CD4-positive, CD25-positive, alpha-beta regulatory T cell (primary cell): ENCODE measurements at regions not wholly inside any gene's neighbourhood (a gene's known extent, or its start where the extent isn't known, plus 50 kb on each side); places are given as distances from the start of the nearest gene placed in this dataset.

ENCODE experiments used
- ATAC-seq, 2 donors: fragments of 150-1000 bp; cut with Tn5 transposase; one replicate each; pipeline ENCODE4 v1.10.0; 2021; ENCODE audit warnings: low read depth in 2 of 2, moderate number of reproducible peaks in 2 of 2, moderate library complexity in 1 of 2
- DNase-seq, 3 donors: peaks; one replicate each; pipeline versions ENCODE4 v3.0.0 to v3.0.0-alpha.2; 2012 to 2022; ENCODE audit warnings: mixed read lengths in 1 of 3
- H3K27ac ChIP-seq: one replicate; pipeline ENCODE4 v1.7.0; 2013; ENCODE audit warnings: mild to moderate bottlenecking, low read length; ENCODE audit not compliant: insufficient read depth, poor library complexity, severe bottlenecking
- H3K27me3 ChIP-seq: one replicate; pipeline ENCODE4 v1.7.0; 2013; ENCODE audit warnings: low read length; ENCODE audit not compliant: control insufficient read depth, insufficient read depth
- H3K36me3 ChIP-seq: one replicate; pipeline ENCODE4 v1.7.0; 2013; ENCODE audit warnings: mild to moderate bottlenecking, low read length, moderate library complexity; ENCODE audit not compliant: control insufficient read depth, insufficient read depth
- H3K4me1 ChIP-seq: 2 replicates; pipeline ENCODE4 v1.7.0; 2013; ENCODE audit warnings: mild to moderate bottlenecking, low read length; ENCODE audit not compliant: insufficient read depth, control insufficient read depth, poor library complexity, severe bottlenecking
- H3K4me3 ChIP-seq: one replicate; pipeline ENCODE4 v1.7.0; 2013; ENCODE audit warnings: low read depth, mild to moderate bottlenecking, low read length, moderate library complexity
- H3K9me3 ChIP-seq, 2 experiments: 1 replicate in 1 of 2; 2 replicates in 1 of 2; pipeline ENCODE4 v1.7.0; 2013; ENCODE audit warnings: low read length in 2 of 2, mild to moderate bottlenecking in 1 of 2, moderate library complexity in 1 of 2; ENCODE audit not compliant: control insufficient read depth in 2 of 2
- H3K27ac Mint-ChIP-seq, 3 donors: one replicate each; pipeline ENCODE4 v1.8.0; 2020 to 2022; ENCODE audit warnings: mild to moderate bottlenecking in 3 of 3, mixed read lengths in 3 of 3, moderate library complexity in 2 of 3
- H3K27me3 Mint-ChIP-seq: one replicate; pipeline ENCODE4 v1.8.0; 2022; ENCODE audit warnings: mild to moderate bottlenecking, mixed read lengths
- H3K36me3 Mint-ChIP-seq: one replicate; pipeline ENCODE4 v1.8.0; 2020; ENCODE audit warnings: mixed read lengths
- H3K4me1 Mint-ChIP-seq, 4 donors: one replicate each; pipeline ENCODE4 v1.8.0; 2020 to 2022; ENCODE audit warnings: mixed read lengths in 4 of 4, mild to moderate bottlenecking in 1 of 4
- H3K4me3 Mint-ChIP-seq, 4 donors: one replicate each; pipeline ENCODE4 v1.8.0; 2020 to 2022; ENCODE audit warnings: mild to moderate bottlenecking in 4 of 4, mixed read lengths in 4 of 4, moderate library complexity in 3 of 4
- H3K9me3 Mint-ChIP-seq, 7 donors: one replicate each; pipeline ENCODE4 v1.8.0; 2020 to 2022; ENCODE audit warnings: mixed read lengths in 7 of 7, mild to moderate bottlenecking in 3 of 7, moderate library complexity in 2 of 7

- Histone ChIP-seq H3K4me3 (no peak overlapping the region), H3K27ac (no peak overlapping the region), H3K36me3 (no peaks in the 10 kb centered on the region), H3K27me3 (peaks cover 9% of the 10 kb centered on the region), H3K9me3 (no peaks in the 10 kb centered on the region), H3K4me1 (no peaks in the 10 kb centered on the region)
- Mint-ChIP-seq H3K4me1 (no peaks in the 10 kb centered on the region), H3K27ac (no peak overlapping the region), H3K36me3 (no peaks in the 10 kb centered on the region), H3K9me3 (peaks cover 0 to 2% (median 0%) of the 10 kb centered on the region in 7 donors), H3K27me3 (peaks cover 21% of the 10 kb centered on the region), H3K4me3 (no peak overlapping the region)
- no peak for ATAC-seq
- DNase-seq: no peak
These were observed 72.2 kb upstream of the CRY1 start for GRCh38 chr12:107165581-107165980.

GRCh38 chr12:107167756-107168155 lies 74.4 kb upstream of the CRY1 start:
- H3K4me3 Mint-ChIP-seq: no peak overlapping the region
- H3K36me3 Mint-ChIP-seq: no peaks in the 10 kb centered on the region
- ATAC-seq: no peak
- no peaks in the 10 kb centered on the region for H3K36me3 ChIP-seq
- no peaks in the 10 kb centered on the region for H3K4me1 Mint-ChIP-seq
- H3K27me3 ChIP-seq: peaks cover 3% of the 10 kb centered on the region
- no peak for DNase-seq
- no peak overlapping the region for H3K4me3 ChIP-seq
- no peaks in the 10 kb centered on the region for H3K9me3 Mint-ChIP-seq
- H3K9me3 ChIP-seq: no peaks in the 10 kb centered on the region
- no peak overlapping the region for H3K27ac Mint-ChIP-seq
- H3K4me1 ChIP-seq: no peaks in the 10 kb centered on the region
- H3K27me3 Mint-ChIP-seq: peaks cover 7% of the 10 kb centered on the region
- H3K27ac ChIP-seq: no peak overlapping the region

DNA sequence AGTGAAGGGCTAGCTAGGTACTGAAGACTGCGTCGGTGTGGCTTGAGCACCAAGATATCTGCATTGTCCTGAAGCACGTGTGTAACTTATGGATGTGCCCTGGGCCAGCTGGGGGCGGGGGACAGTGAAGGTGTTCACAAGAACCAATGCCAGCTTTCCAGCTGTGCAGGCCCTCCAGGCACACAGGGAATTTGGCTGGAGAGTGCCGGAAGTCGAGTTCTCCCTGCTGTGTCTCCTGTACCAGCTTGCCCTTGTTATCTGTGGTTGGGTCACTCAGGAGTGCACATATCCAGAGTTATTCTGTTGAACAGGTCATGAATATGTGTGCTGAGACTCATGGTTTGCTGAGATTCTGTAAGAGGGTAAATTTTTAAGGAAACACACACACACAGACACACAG lies 75.9 kb upstream of the CRY1 start:
- Mint-ChIP-seq H3K4me3 (no peak overlapping the region), H3K4me1 (no peaks in the 10 kb centered on the region), H3K27ac (no peak overlapping the region), H3K27me3 (peaks cover 7% of the 10 kb centered on the region), H3K9me3 (no peaks in the 10 kb centered on the region), H3K36me3 (no peaks in the 10 kb centered on the region)
- Histone ChIP-seq H3K9me3 (no peaks in the 10 kb centered on the region), H3K27ac (no peak overlapping the region), H3K27me3 (no peaks in the 10 kb centered on the region), H3K4me3 (no peak overlapping the region), H3K36me3 (no peaks in the 10 kb centered on the region), H3K4me1 (no peaks in the 10 kb centered on the region)
- ATAC-seq: no peak
- DNase-seq: no peak

DNA sequence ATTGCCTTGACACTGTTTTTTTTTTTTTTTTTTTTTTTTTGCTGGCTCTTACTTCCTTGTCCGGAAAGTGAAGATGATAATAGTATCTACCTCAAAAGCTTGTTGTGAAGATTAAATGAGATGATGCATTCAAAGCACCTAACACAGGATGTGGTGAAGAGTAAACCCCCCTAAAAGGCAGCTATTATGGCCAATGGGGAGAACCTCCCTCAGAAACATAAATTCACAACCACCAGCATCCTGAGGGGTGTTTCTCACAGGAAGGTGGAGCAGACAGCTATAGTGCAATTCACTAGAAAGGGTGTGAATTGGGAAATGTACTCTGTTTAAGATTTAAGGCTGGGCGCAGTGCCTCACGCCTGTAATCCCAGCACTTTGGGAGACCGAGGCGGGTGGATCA lies 85.4 kb upstream of the CRY1 start:
- no peaks in the 10 kb centered on the region for H3K36me3 Mint-ChIP-seq
- peaks cover 11% of the 10 kb centered on the region for H3K27me3 Mint-ChIP-seq
- H3K9me3 ChIP-seq: no peaks in the 10 kb centered on the region
- H3K4me1 Mint-ChIP-seq: peaks cover 0 to 8% (median 0%) of the 10 kb centered on the region in 4 donors
- DNase-seq: peak in 2 of 3 donors; percentile 3 to 35
- no peak overlapping the region for H3K4me3 ChIP-seq
- H3K4me3 Mint-ChIP-seq: no peak overlapping the region
- H3K27ac ChIP-seq: no peak overlapping the region
- H3K36me3 ChIP-seq: no peaks in the 10 kb centered on the region
- no peak overlapping the region for H3K27ac Mint-ChIP-seq
- H3K4me1 ChIP-seq: no peaks in the 10 kb centered on the region
- peak; percentile 20 to 62 for ATAC-seq
- peaks cover 0 to 4% (median 0%) of the 10 kb centered on the region in 7 donors for H3K9me3 Mint-ChIP-seq
- peaks cover 4% of the 10 kb centered on the region for H3K27me3 ChIP-seq

GRCh38 chr12:107179871-107180270 lies 86.5 kb upstream of the CRY1 start:
- ATAC-seq: no peak
- Mint-ChIP-seq H3K4me1 (peaks cover 0 to 8% (median 0%) of the 10 kb centered on the region in 4 donors), H3K27me3 (peaks cover 21% of the 10 kb centered on the region), H3K36me3 (no peaks in the 10 kb centered on the region), H3K9me3 (peaks cover 0 to 6% (median 1%) of the 10 kb centered on the region in 7 donors), H3K27ac (no peak overlapping the region), H3K4me3 (peak overlapping the region in 1 of 4 donors; percentile 11)
- Histone ChIP-seq H3K4me1 (no peaks in the 10 kb centered on the region), H3K27me3 (peaks cover 6% of the 10 kb centered on the region), H3K27ac (no peak overlapping the region), H3K4me3 (no peak overlapping the region), H3K36me3 (no peaks in the 10 kb centered on the region), H3K9me3 (no peaks in the 10 kb centered on the region)
- no peak for DNase-seq

GRCh38 chr12:107180272-107180671 lies 86.9 kb upstream of the CRY1 start:
- Mint-ChIP-seq H3K36me3 (peaks cover 1% of the 10 kb centered on the region), H3K27me3 (peaks cover 19% of the 10 kb centered on the region), H3K27ac (no peak overlapping the region), H3K4me3 (no peak overlapping the region), H3K9me3 (peaks cover 0 to 6% (median 1%) of the 10 kb centered on the region in 7 donors), H3K4me1 (peaks cover 0 to 8% (median 0%) of the 10 kb centered on the region in 4 donors)
- Histone ChIP-seq H3K4me1 (no peaks in the 10 kb centered on the region), H3K36me3 (no peaks in the 10 kb centered on the region), H3K27me3 (peaks cover 6% of the 10 kb centered on the region), H3K4me3 (no peak overlapping the region), H3K27ac (no peak overlapping the region), H3K9me3 (no peaks in the 10 kb centered on the region)
- ATAC-seq (no peak), DNase-seq (no peak)

DNA sequence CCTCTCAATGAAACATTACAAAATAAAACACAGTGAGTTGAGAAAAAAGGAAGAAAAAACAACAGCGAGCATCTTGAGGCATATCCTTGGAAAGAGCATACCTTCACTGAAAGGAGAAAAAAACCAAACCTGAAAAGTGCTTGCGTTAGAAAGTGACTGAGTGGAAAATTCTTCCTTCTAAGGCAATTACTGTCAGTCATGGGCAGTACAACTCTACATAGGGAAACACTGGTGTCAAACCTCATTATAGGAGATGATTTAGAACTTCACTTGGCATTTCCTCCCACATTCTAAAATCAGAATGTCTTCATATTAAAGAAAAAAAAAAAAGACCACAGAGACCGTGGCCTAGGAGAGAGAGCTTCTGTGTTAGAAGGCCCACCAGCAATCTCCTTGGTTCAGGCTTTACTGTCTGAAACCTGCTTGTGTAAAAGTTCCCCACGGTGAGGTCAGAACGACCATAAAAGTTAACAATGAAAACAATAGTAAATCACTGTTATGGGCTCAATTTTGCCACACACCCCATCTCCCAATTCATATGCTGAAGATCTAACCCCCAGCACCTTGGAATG lies 91.1 kb upstream of the CRY1 start:
- Histone ChIP-seq H3K9me3 (no peaks in the 10 kb centered on the region), H3K4me1 (no peaks in the 10 kb centered on the region), H3K4me3 (no peak overlapping the region), H3K27ac (no peak overlapping the region), H3K36me3 (no peaks in the 10 kb centered on the region), H3K27me3 (peaks cover 6% of the 10 kb centered on the region)
- peaks cover 0 to 7% (median 2%) of the 10 kb centered on the region in 7 donors for H3K9me3 Mint-ChIP-seq
- H3K27ac Mint-ChIP-seq: no peak overlapping the region
- H3K4me1 Mint-ChIP-seq: no peaks in the 10 kb centered on the region
- peaks cover 4% of the 10 kb centered on the region for H3K36me3 Mint-ChIP-seq
- peaks cover 22% of the 10 kb centered on the region for H3K27me3 Mint-ChIP-seq
- ATAC-seq: no peak
- no peak overlapping the region for H3K4me3 Mint-ChIP-seq
- DNase-seq: no peak

- peaks cover 0 to 4% of the 10 kb centered on the region in 2 experiments for H3K9me3 ChIP-seq
- H3K4me3 Mint-ChIP-seq: no peak overlapping the region
- H3K36me3 Mint-ChIP-seq: no peaks in the 10 kb centered on the region
- H3K4me1 Mint-ChIP-seq: no peaks in the 10 kb centered on the region
- H3K27ac Mint-ChIP-seq: no peak overlapping the region
- no peaks in the 10 kb centered on the region for H3K4me1 ChIP-seq
- DNase-seq (no peak), ATAC-seq (no peak)
- no peak overlapping the region for H3K4me3 ChIP-seq
- H3K27me3 ChIP-seq: peaks cover 4% of the 10 kb centered on the region
- peaks cover 0 to 10% (median 3%) of the 10 kb centered on the region in 7 donors for H3K9me3 Mint-ChIP-seq
- H3K36me3 ChIP-seq: no peaks in the 10 kb centered on the region
- H3K27me3 Mint-ChIP-seq: peaks cover 8% of the 10 kb centered on the region
- H3K27ac ChIP-seq: no peak overlapping the region
These were observed 103.3 kb upstream of the CRY1 start for GRCh38 chr12:107196681-107197080.
